Fibroblast of the aortic adventitia (primary cell): ENCODE measurements at regions not wholly inside any gene's neighbourhood (a gene's known extent, or its start where the extent isn't known, plus 50 kb on each side); places are given as distances from the start of the nearest gene placed in this dataset.

Experiments used
- DNase-seq: peaks from one replicate; pipeline ENCODE4 v3.0.0-alpha.2; 2010; ENCODE audit warnings: low read depth
- H3K4me3 ChIP-seq: 2 replicates; pipeline ENCODE4 v1.5.1; 2011; ENCODE audit warnings: low read depth, mild to moderate bottlenecking, control low read depth, low read length, moderate library complexity
- TF ChIP-seq, protein P1 (sequence below): IDR thresholded peaks from 2 replicates; pipeline ENCODE4 v1.5.1; 2011; ENCODE audit warnings: mild to moderate bottlenecking, low read length, control low read depth, inconsistent platforms; ENCODE audit not compliant: insufficient read depth

DNA sequence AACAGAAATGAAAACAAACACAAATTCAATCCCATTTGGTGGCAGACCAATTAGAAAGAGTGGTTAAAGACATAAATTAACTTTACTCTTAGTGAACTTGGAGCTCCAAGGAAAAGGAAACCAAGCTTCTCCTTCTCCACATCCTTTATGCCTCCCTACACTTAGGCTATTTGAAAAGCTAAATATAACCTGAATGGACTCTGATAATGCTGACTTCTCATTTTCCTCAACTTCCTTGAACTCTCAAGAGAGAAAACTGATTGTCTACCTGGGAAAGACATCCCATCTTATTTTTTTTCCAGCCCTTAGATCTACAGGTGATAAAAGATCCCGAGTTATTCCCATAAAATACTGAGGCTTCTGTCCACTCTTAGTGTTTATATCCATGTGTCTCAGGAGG, 178.4 kb upstream of the SPAG17 start:
- no peak overlapping the region for H3K4me3 ChIP-seq
- DNase-seq, result no peak

DNA sequence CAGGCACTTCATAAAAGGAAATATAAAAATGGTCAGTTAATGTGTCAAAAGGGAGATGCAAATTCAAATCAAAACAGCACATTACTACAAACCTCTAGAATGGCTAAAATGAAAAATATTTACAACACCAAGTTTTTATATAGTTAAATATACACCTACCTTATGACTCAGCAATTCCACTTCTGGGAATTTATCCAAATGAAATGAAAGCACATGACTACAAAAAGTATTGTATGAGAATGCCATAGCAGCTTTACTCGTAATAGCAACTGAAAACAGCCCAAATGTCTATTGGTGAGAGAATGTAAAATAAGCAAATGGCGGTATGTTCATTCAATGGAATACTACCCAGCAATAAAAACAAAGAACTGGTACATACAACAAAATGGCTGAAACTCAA, 175.8 kb upstream of the SPAG17 start:
- DNase-seq, result peak; percentile 54
- no peak overlapping the region for H3K4me3 ChIP-seq
- TF ChIP-seq, protein P1, sequence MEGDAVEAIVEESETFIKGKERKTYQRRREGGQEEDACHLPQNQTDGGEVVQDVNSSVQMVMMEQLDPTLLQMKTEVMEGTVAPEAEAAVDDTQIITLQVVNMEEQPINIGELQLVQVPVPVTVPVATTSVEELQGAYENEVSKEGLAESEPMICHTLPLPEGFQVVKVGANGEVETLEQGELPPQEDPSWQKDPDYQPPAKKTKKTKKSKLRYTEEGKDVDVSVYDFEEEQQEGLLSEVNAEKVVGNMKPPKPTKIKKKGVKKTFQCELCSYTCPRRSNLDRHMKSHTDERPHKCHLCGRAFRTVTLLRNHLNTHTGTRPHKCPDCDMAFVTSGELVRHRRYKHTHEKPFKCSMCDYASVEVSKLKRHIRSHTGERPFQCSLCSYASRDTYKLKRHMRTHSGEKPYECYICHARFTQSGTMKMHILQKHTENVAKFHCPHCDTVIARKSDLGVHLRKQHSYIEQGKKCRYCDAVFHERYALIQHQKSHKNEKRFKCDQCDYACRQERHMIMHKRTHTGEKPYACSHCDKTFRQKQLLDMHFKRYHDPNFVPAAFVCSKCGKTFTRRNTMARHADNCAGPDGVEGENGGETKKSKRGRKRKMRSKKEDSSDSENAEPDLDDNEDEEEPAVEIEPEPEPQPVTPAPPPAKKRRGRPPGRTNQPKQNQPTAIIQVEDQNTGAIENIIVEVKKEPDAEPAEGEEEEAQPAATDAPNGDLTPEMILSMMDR, result no peak

More for the DNA sequence above, 178.4 kb upstream of the SPAG17 start:
- TF ChIP-seq, protein P1, result no peak

DNA sequence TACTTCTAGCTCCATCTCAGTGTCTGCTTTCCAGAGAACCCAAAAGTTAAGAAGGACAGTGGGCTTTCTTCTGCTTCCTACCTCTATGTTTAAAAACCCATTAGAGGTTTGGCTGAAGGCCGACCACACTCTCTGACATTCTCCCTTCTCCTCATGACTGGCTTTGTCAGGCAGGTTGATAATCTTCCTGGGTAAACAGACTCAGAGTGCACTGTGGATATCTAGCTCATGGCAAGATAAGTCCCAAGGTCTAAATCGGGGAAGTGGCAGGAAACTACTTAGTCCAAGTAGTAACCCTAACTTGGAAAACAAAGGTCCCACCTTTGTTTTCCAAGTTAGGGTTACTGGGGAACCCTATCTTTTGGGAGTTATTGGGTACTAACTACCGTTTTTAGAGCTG, 161.9 kb upstream of the SPAG17 start:
- no peak for DNase-seq
- H3K4me3 ChIP-seq, result no peak overlapping the region
- TF ChIP-seq, protein P1, result no peak

DNA sequence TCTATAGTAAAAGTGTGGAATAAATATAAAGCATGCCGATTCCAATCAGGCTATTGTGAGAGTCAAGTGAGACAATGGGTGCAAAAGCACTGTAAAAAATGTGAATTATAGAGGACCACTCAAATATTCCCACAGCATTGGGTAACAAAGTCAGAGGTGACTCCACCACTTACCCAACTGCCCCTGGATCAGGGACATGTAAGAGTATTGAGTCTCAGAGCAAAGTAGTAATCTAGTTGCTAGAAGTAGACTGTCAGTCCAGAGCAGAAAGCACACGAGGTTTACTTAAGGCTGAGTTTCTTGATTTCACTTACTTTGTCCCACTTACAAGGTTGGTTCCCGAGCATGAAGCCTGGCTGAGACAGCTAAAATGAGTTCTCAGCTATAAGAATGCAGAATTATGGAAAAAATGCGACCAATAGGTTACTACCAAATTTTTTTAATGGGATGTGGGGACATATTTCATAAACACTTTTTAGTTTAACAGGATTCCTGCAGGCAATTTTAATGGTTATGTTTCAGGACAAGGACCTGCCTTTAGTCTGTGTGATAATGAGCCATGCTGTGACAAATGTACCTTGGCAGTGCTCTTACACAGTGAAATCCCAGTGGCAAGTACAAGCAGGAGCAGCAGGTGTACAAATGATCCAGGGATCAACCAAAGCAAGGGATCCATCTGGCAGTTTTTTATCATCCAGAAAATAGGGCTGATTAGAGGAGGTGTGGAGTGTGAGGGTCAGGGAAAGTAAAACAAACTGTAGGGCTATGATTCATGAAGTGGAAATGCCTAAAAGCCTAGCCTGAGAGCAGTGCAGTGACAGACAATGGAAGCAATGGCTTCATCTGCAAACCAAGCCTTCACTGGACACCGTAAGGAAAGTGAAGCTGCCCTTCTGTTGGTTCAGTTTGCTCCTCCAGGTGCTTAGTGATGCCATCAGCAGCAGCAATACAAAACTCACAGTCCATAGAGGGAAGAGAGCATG, 156.2 kb upstream of the SPAG17 start:
- DNase-seq, result no peak
- TF ChIP-seq, protein P1, result no peak
- H3K4me3 ChIP-seq, result no peak overlapping the region

DNA sequence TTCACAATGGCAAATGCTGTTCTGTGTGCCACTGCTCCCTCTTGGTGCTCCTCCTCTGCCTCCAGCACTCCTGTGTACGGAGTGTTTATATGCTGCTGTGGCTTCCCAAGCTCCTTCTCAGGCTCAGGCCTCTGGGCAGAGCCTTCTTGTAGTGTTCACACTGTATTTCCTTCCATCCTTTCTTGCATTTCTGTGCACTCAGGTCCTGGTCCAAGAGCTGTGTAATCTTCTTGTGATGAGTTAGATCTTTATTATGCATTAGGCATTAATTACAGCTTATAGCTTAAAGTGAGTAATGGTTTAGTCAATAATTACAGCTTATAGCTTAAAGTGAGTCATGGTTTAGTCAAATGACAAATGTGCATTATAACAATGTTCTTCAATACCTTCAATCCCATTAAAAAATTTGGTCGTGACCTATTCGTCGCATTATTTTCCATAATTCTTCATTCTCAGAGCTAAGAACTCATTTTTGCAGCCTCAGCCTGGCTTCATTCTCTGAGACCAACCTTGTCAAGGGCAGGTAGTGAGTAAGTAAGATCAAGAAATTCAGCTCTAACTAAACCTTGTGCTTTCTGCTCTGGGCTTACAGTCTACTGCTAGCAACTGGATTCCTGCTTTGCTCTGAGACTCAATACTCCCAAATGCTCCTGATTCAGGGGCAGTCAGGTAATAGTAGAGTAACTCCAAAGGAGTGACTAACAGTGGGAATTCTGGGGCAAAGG, 154.5 kb upstream of the SPAG17 start:
- TF ChIP-seq, protein P1, result no peak
- no peak for DNase-seq
- H3K4me3 ChIP-seq, result no peak overlapping the region

DNA sequence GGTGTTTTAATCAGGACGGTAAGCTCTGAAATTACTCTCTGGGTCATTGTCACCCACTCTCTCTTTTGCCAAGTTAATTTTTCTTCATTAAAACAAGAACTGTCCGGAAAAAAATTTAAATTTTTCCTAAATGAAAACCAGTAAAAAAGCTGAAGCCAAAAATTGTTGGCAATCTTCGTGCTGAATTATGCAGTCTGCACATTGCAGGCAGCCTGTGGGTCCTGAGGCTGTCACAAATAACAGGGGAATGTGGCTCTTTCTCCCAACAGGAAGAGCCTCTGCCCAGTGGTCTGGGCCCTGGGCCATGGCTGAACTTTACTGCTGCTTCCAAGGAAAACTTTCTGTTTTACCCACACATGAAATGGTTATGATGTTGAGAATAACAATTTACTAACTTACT, 153.9 kb upstream of the SPAG17 start:
- no peak overlapping the region for H3K4me3 ChIP-seq
- peak; percentile 21 for DNase-seq
- TF ChIP-seq, protein P1, result no peak
